ENCODE measurements at regions not wholly inside any gene's neighbourhood (a gene's known extent, or its start where the extent isn't known, plus 50 kb on each side); places are given as distances from the start of the nearest gene placed in this dataset.
"Not testable (repeated sequence)": the region's sequence is repeated elsewhere in the genome, so short reads cannot be mapped to it uniquely, and the experiment has no call there.

DNA sequence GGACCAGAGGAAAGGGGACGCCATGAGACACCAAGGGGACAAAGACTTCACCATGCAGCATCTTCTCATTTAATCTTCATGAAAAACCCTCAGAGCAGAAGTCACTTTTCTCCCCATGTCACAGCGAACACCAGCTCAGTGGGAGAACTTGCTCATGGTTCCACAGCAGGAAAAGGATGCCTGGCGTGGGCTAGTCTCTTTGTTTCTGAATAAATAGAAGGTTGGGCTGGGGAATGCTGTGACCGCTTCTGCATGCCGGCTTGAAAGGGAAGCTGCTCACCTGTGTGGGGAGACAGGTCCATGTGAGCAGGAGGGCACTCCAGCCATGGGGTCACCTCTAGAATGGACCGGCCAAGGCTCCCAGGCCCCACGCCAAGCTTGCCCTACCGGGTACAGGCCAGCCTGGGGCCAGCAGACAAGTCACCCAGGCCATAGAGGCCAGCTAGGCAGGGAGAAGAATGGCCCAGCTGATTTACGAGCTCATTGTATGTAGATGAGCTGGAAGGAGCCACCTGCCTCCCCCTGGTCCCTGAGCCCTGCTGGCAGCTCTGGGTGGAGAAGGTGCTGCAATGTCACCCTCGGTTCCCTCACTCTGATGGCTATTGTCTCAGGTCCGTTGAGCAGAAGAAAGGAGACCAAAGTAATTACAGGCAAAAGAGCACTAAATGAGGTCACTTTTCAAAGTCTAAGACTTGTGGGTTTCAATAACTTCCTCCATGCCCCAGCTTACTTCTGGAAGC, 82.0 kb upstream of the PDZD8 start:
- no peak for DNase-seq

- no peak for DNase-seq
Observed at GRCh38 chr10:117455346-117455745, 80.1 kb upstream of the PDZD8 start.

DNA sequence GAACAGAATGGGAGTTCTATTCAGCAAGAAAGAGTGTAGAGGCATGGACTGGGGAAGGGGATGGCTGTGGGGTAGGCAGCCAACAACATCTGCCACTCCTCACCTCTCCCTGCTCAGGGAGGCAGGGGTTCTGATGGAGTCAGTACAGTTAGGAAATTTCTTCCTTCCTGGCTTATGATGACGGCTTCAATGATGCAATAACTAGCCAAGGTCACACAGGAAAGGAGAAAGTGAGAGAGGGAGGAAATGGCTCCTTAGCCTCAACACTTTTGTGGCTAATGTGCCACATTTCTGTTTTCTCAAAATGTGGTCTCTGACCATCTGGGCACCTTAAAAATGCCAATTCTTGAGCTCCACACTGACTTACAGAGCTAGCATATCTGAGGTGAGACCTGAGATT, 79.3 kb upstream of the PDZD8 start:
- DNase-seq = no peak

DNA sequence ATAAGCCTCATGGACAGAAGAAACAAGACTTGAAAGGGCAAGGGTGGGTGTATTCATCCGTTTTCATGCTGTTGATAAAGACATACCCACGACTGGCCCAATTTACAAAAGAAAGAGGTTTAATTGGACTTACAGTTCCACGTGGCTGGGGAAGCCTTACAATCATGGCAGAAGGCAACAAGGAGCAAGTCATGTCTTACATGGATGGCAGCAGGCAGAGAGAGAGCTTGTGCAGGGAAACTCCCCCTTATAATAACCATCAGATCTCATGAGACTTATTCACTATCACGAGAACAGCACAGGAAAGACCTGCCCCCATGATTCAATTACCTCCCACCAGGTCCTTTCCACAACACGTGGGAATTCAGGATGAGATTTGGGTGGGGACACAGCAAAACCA, 78.2 kb upstream of the PDZD8 start:
- DNase-seq = not testable (repeated sequence)

GRCh38 chr10:117450940-117451339, 75.7 kb upstream of the PDZD8 start:
- DNase-seq = no peak

DNA sequence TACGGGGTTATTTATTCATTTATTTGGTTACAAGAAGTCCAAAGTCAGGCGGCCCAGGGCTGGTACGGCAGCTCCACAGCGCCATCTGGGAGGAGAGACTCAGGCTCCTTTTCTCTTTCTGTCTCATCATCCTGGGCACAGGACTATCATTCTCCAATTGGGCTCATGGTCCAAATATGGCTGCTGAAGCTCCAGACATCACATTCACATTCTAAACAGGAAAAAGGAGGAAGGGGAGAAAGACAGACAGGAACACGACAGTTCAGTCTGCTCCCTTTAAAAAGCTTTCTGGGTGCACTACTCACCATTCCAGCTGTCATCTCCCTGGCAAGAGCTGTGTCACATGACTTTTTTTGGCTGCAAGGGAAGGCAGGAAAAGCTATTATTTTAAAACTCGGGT, 74.4 kb upstream of the PDZD8 start:
- no peak for DNase-seq

- DNase-seq = no peak
Observed at GRCh38 chr10:117448802-117449201, 73.6 kb upstream of the PDZD8 start.

DNA sequence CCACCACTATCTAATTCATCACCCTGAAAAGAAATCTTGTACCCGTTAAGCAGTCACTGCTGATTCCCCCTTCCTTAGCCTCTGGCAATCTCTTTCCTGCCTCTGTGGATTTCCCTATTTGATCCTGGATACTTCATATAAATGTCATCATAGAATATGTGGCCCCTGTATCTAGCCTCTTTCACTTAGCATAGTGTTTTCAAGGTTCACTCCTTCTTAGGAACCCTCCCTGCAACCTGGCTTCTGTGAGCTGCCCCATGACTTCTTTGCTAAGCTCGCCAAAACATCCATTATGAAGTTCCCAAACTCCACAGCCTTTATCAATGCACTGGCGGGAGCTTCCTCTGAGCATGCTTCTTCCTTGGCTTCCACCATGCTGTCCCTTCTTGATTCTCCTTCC, 70.8 kb upstream of the PDZD8 start:
- no peak for DNase-seq

GRCh38 chr10:117444497-117445040, 69.3 kb upstream of the PDZD8 start:
- DNase-seq = no peak

- DNase-seq = no peak
Observed at GRCh38 chr10:117443686-117444041, 68.4 kb upstream of the PDZD8 start.

DNA sequence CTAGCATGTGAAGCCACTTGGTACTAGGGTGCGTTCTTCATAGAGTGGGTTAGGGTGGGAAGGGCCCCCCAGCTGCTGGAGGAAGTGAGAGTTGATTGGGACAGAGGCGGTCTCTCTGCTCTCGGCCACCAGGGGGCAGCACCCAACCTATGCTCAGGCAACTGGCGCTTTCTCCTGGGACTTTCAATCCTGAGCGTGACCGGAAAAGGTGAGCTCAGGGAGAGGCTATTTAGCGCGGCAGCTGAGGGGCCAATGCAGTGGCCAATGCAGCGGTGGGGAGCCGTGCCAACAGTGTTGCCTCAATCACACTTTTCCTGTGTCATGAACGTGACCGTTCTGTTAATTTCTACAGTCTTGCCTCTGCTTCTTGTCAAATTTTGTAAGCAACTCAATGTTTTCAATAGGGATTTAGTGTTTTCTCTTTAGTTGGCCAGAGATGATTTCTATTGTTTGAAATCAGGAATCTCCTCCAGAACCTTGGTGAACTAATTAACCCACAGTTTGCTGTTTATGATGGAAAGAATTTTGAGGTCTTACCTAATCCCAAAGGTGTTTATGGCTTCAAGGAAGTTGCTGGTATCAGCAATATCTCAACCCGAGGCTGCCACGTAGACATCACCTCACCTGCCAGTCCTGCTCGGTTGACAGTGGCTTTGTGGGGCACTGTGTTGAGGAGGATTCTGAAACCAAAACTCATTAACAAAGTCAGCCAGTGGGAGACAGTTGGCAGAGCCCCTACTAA, 67.9 kb upstream of the PDZD8 start:
- DNase-seq = peak in 1 of 2 experiments; percentile 57

GRCh38 chr10:117442521-117442920, 67.3 kb upstream of the PDZD8 start:
- no peak for DNase-seq

GRCh38 chr10:117441812-117442443, 66.7 kb upstream of the PDZD8 start:
- DNase-seq = no peak

DNA sequence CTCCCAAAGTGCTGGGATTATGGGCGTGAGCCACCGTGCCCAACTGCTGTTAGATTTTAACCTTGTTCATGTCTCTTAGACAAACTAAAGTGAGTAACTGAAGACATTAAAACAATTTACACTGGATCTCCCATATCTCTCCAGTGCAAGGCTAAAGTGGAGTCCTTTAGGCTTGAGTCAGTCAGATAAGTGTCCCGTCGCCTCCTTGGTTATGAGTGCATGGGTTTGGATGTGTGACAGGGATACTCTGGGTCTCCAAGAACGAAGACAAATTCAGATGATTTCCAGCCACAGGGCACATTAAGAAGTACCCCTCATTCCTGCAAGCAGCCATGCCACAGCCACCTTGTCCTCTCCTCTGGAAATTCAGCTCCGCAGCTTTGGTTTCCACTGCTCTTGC, 66.1 kb upstream of the PDZD8 start:
- no peak for DNase-seq

GRCh38 chr10:117439243-117439912, 64.1 kb upstream of the PDZD8 start:
- no peak for DNase-seq

- no peak for DNase-seq
Observed at GRCh38 chr10:117432866-117433265, 57.6 kb upstream of the PDZD8 start.

DNA sequence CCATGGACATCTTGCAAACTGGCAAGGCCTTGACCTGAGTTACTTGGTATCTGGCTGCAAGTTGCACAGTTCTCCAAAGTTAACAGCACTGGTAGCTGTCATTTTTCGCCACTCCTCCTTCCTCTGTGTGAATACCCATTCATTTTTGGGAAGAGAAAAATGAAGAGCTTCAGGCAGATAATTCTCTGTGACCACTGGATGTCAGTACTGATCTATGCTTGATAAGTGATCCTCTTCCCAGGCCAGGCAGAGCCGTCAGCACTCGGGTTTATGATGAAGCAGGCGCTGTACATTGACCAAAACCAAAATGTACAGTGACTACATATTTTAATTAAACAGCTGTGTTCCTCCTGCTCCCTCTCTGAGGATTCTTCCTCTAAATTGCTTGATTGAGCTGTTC, 55.9 kb upstream of the PDZD8 start:
- no peak for DNase-seq

DNA sequence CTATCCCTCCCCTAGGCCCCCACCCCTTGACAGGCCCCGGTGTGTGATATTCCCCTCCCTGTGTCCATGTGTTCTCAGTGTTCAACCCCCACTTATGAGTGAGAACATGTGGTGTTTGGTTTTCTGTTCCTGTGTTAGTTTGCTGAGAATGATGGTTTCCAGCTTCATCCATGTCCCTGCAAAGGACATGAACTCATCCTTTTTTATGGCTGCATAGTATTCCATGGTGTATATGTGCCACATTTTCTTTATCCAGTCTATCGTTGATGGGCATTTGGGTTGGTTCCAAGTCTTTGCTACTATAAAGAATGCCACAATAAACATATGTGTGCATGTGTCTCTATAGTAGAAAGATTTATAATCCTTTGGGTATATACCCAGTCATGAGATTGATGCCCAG, 55.3 kb upstream of the PDZD8 start:
- not testable (repeated sequence) for DNase-seq

DNA sequence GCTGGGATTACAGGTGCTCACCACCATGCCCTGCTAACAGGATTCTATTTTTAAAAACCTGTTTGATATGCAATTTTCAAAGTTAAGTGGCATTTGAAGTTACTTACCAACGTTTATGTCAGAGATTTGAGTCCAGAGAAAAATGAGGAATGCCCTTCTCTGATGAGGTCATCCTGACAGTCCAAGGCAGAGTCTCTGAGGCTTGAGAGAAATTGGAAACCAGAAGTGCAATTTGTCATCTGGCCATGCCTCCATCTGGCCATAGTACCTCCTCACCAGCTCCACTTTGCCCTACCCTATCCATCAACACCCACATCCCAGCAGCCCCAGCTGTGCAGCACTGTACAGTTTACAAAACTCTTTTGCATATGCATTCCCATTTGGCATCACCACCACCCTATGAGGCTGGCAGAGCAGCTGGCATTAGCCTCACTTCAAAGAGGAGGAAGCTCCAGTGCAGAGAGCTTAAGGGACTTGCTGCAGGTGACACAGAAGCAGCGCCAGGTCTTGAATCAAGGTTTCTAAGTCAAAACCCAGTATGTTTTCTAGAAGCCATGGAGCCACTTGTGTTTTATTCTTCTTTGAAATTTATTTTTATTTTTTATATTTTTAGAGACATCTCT, 54.5 kb upstream of the PDZD8 start:
- DNase-seq = no peak

DNA sequence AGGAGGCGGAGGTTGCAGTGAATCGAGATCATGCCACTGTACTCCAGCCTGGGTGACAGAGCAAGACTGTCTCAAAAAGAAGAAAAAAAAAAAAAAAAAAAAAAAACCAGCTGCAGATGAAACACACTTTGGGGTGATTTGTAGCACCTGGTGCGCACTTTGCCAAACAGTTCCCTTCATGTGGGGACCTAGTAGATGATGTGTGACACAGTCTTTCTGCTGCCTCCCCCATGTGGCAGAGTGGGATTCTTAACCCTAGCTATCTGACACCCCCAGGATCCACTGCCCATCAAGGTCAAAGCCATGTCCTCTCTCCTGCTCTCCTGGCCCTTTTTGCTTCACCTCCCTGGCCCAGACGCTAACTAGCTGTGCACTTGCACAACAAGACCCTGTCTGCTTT, 52.1 kb upstream of the PDZD8 start:
- DNase-seq = no peak

- DNase-seq = no peak
Observed at GRCh38 chr10:117425974-117426566, 50.8 kb upstream of the PDZD8 start.

DNA sequence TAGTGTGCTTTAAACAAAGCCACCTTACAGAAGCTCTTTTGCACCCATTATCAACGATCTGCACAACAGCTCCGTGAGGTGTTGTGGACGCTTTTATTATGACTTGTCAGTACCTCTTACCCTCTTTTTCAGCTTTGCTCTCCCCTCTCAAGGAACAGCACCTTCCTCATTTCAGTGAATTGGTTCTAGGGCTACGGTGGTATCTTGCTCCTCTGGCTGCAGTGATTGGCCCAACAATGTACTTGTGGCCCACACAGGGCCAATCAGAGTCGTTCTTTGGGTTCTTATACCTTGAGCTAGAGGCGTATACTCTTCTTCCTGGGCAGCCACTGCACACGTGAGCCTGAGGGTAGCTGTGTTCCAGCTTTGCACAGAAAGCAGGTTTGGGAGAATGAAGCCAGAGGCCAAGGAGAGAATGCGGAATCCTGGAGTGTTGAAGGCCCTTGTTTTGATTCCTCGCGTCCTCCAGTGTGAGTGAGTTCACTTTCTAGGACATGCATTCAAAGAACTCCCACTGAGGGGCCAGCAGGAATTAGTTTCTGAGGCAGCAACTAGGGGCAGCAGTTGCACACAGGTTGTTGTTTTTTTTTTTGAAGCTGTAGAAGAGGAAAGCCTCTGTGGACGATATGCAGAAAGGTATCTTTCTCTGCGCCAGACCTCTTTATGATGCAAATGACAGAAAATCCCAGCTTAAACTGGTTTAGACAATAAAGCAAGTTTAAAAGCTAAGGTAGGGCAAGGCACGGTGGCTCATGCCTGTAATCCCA, 49.8 kb upstream of the PDZD8 start:
- no peak for DNase-seq
